Osteoblast (primary cell): ENCODE measurements at regions not wholly inside any gene's neighbourhood (a gene's known extent, or its start where the extent isn't known, plus 50 kb on each side); places are given as distances from the start of the nearest gene placed in this dataset.

Source experiments
- DNase-seq: peaks from one replicate; pipeline ENCODE4 v3.0.0; 2011; ENCODE audit warnings: low spot score, mixed read lengths; ENCODE audit not compliant: insufficient read length; ENCODE audit errors: missing footprints
- H2AFZ ChIP-seq: 2 replicates; pipeline ENCODE4 v1.6.0; 2011; ENCODE audit warnings: mild to moderate bottlenecking, low read length
- H3K27ac ChIP-seq: 2 replicates; pipeline ENCODE4 v1.5.1; 2011; ENCODE audit warnings: mild to moderate bottlenecking, low read depth, low read length, moderate library complexity
- H3K27me3 ChIP-seq: 2 replicates; pipeline ENCODE4 v1.6.0; 2012; ENCODE audit warnings: mild to moderate bottlenecking, control low read depth, inconsistent platforms, low read length, moderate library complexity; ENCODE audit not compliant: insufficient read depth
- H3K36me3 ChIP-seq: 2 replicates; pipeline ENCODE4 v1.5.1; 2011; ENCODE audit warnings: mild to moderate bottlenecking, low read length, control low read depth, moderate library complexity; ENCODE audit not compliant: insufficient read depth
- H3K4me1 ChIP-seq: 2 replicates; pipeline ENCODE4 v1.5.1; 2011; ENCODE audit warnings: mild to moderate bottlenecking, low read length, control low read depth, moderate library complexity; ENCODE audit not compliant: insufficient read depth
- H3K4me2 ChIP-seq: 2 replicates; pipeline ENCODE4 v1.6.0; 2011; ENCODE audit warnings: mild to moderate bottlenecking, low read length; ENCODE audit not compliant: insufficient read depth
- H3K4me3 ChIP-seq: fragments of 200-600 bp; sonication (generic); 3 replicates; pipeline ENCODE4 v1.5.1; 2012; ENCODE audit warnings: mild to moderate bottlenecking, low read length, inconsistent platforms; ENCODE audit not compliant: insufficient read depth
- H3K79me2 ChIP-seq: 2 replicates; pipeline ENCODE4 v1.6.0; 2012; ENCODE audit warnings: mild to moderate bottlenecking, low read length, control low read depth, inconsistent platforms; ENCODE audit not compliant: insufficient read depth
- H3K9me3 ChIP-seq: 2 replicates; pipeline ENCODE4 v1.5.1; 2011; ENCODE audit warnings: low read depth, low read length, control low read depth
- H4K20me1 ChIP-seq: 2 replicates; pipeline ENCODE4 v1.6.0; 2012; ENCODE audit warnings: mild to moderate bottlenecking, low read length, control low read depth; ENCODE audit not compliant: insufficient read depth
- CTCF ChIP-seq: IDR thresholded peaks from 2 replicates; pipeline ENCODE4 v1.5.1; 2011; ENCODE audit warnings: mild to moderate bottlenecking, low read depth, low read length, moderate library complexity; ENCODE audit errors: extremely low read depth

- no peak for TF ChIP-seq CTCF
Measured at GRCh38 chr4:42729505-42730237, 72.8 kb upstream of the ATP8A1 start.

GRCh38 chr4:42724451-42724850 lies 67.5 kb upstream of the ATP8A1 start:
- no peaks in the 10 kb centered on the region for H3K79me2 ChIP-seq
- no peak overlapping the region for H3K4me3 ChIP-seq
- no peaks in the 10 kb centered on the region for H4K20me1 ChIP-seq
- no peak overlapping the region for H3K27ac ChIP-seq
- peaks cover 7% of the 10 kb centered on the region for H3K9me3 ChIP-seq
- no peaks in the 10 kb centered on the region for H3K27me3 ChIP-seq
- no peak for TF ChIP-seq CTCF
- DNase-seq, result no peak
- H3K4me2 ChIP-seq, result no peak overlapping the region
- H3K36me3 ChIP-seq, result no peaks in the 10 kb centered on the region
- H2AFZ ChIP-seq, result no peak overlapping the region
- H3K4me1 ChIP-seq, result no peaks in the 10 kb centered on the region

More at GRCh38 chr4:42729505-42730237, 72.8 kb upstream of the ATP8A1 start:
- peaks cover 7% of the 10 kb centered on the region for H3K9me3 ChIP-seq
- no peaks in the 10 kb centered on the region for H3K36me3 ChIP-seq
- no peak for DNase-seq
- no peak overlapping the region for H3K4me3 ChIP-seq
- H3K27me3 ChIP-seq, result no peaks in the 10 kb centered on the region
- H4K20me1 ChIP-seq, result no peaks in the 10 kb centered on the region
- no peaks in the 10 kb centered on the region for H3K79me2 ChIP-seq
- no peak overlapping the region for H3K27ac ChIP-seq
- no peaks in the 10 kb centered on the region for H3K4me1 ChIP-seq
- H3K4me2 ChIP-seq, result no peak overlapping the region
- H2AFZ ChIP-seq, result no peak overlapping the region

- TF ChIP-seq CTCF, result no peak
Measured at GRCh38 chr4:42720533-42720932, 63.6 kb upstream of the ATP8A1 start.

GRCh38 chr4:42719257-42719656 lies 62.4 kb upstream of the ATP8A1 start:
- TF ChIP-seq CTCF, result no peak
- H3K27me3 ChIP-seq, result no peaks in the 10 kb centered on the region
- H3K36me3 ChIP-seq, result no peaks in the 10 kb centered on the region
- no peaks in the 10 kb centered on the region for H3K9me3 ChIP-seq
- no peak for DNase-seq
- no peak overlapping the region for H2AFZ ChIP-seq
- H3K79me2 ChIP-seq, result no peaks in the 10 kb centered on the region
- no peak overlapping the region for H3K4me3 ChIP-seq
- no peak overlapping the region for H3K27ac ChIP-seq
- no peak overlapping the region for H3K4me2 ChIP-seq
- H3K4me1 ChIP-seq, result no peaks in the 10 kb centered on the region
- H4K20me1 ChIP-seq, result no peaks in the 10 kb centered on the region

More at GRCh38 chr4:42720533-42720932, 63.6 kb upstream of the ATP8A1 start:
- H3K4me1 ChIP-seq, result no peaks in the 10 kb centered on the region
- H3K79me2 ChIP-seq, result no peaks in the 10 kb centered on the region
- no peak overlapping the region for H2AFZ ChIP-seq
- DNase-seq, result no peak
- H3K36me3 ChIP-seq, result no peaks in the 10 kb centered on the region
- no peaks in the 10 kb centered on the region for H3K27me3 ChIP-seq
- H3K27ac ChIP-seq, result no peak overlapping the region
- H3K4me3 ChIP-seq, result no peak overlapping the region
- H3K4me2 ChIP-seq, result no peak overlapping the region
- H3K9me3 ChIP-seq, result no peaks in the 10 kb centered on the region
- no peaks in the 10 kb centered on the region for H4K20me1 ChIP-seq
